ENCODE measurements at regions not wholly inside any gene's neighbourhood (a gene's known extent, or its start where the extent isn't known, plus 50 kb on each side); places are given as distances from the start of the nearest gene placed in this dataset.

DNA sequence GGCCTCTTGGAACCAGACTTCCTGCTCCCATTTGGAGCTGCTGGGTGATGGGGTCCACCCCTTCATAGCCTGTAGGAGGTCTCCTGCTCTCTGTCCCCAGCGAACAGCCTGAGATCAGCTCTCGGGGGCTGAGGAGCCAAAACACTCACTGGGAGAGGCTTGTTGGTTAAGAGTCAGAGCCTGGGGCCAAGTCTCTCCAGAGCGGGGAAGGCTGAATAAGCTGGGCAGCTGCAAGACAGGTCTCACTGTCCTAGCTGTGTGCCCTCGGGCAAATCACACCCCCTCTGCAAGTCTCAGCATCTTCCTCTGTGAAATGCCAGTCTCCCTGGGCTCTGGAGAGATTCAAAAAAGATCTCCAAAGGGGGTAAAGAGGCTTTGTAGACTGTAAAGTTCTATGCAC lies 174.6 kb downstream of the WSCD1 start:
- FAIRE-seq (no peak), DNase-seq (ENCODE audit: low read depth, low spot score) (no peak)
- Histone ChIP-seq H3K27ac (ENCODE audit: insufficient read depth, low read depth, low read length) (no peak overlapping the region), H3K4me3 (replicated peaks in 1 of 3; ENCODE audit: insufficient read depth in 1 of 3, low read depth in 1 of 3, low read length in 3 of 3) (no peak overlapping the region), H3K9me1 (replicated peaks; ENCODE audit: control insufficient read depth, extremely low read depth, insufficient read depth, low read length) (no peaks in the 10 kb centered on the region), H2AFZ (ENCODE audit: low read depth, low read length) (no peak overlapping the region), H3K9ac (replicated peaks; ENCODE audit: extremely low read depth, insufficient read depth, low read length) (no peak overlapping the region), H4K20me1 (replicated peaks; ENCODE audit: control insufficient read depth, extremely low read depth, insufficient read depth, low read length) (no peaks in the 10 kb centered on the region), H3K4me1 (ENCODE audit: control insufficient read depth, extremely low read depth, insufficient read depth, low read length) (peaks cover 7% of the 10 kb centered on the region), H3K79me2 (ENCODE audit: control insufficient read depth, insufficient read depth, low read length) (no peaks in the 10 kb centered on the region), H3K9me3 (replicated peaks; ENCODE audit: control insufficient read depth, insufficient read depth, low read length) (no peaks in the 10 kb centered on the region), H3K36me3 (ENCODE audit: control insufficient read depth in 2 of 2, extremely low read depth in 1 of 2, insufficient read depth in 2 of 2, low read length in 2 of 2) (no peaks in the 10 kb centered on the region), H3K27me3 (ENCODE audit: control insufficient read depth in 2 of 2, insufficient read depth in 2 of 2, low read length in 2 of 2) (no peaks in the 10 kb centered on the region), H3K4me2 (ENCODE audit: insufficient read depth, low read length) (no peak overlapping the region)
- POLR2A ChIA-PET: no interaction called here
- dilution Hi-C loops (cut with MboI; ENCODE audit: extremely low pct_ligation_motif_present, low sequenced_read_pairs): no loop called here
- no peak for TF ChIP-seq POLR2AphosphoS5 (IDR thresholded peaks at IDR 0.05; ENCODE audit: insufficient read depth, low read depth, low read length)
- TF ChIP-seq, protein P1, sequence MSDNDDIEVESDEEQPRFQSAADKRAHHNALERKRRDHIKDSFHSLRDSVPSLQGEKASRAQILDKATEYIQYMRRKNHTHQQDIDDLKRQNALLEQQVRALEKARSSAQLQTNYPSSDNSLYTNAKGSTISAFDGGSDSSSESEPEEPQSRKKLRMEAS (IDR thresholded peaks at IDR 0.05; ENCODE audit: insufficient read depth, insufficient read length): no peak
- CTCF ChIA-PET: no interaction called here
- no TSS peak for BruUV-seq (replicated peaks)
- intact Hi-C loops (cut with micrococcal nuclease): no loop called here

DNA sequence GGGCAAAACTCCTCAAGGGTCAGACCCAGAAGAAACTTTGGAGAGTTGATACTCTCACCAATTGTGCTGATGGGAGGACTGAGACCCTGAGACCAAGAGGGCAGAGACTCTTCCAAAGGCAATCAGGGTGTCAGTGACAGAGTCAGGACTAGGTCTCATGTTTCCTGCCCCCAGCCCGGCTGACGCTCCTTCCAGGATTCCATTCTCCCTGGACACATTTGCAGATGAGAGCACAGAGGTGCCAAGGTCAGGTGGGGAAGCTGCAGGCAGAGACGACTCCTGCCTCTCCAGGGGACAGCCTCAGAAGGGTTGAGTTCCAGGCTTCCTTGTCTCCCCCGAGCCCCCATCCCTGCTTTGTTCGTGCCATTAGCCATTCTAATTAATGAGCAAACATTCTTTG lies 174.1 kb downstream of the WSCD1 start:
- H3K9me1 ChIP-seq (replicated peaks; ENCODE audit: control insufficient read depth, extremely low read depth, insufficient read depth, low read length): no peaks in the 10 kb centered on the region
- no peaks in the 10 kb centered on the region for H3K36me3 ChIP-seq (ENCODE audit: control insufficient read depth in 2 of 2, extremely low read depth in 1 of 2, insufficient read depth in 2 of 2, low read length in 2 of 2)
- dilution Hi-C loops (cut with MboI; ENCODE audit: extremely low pct_ligation_motif_present, low sequenced_read_pairs): no loop called here
- H3K9ac ChIP-seq (replicated peaks; ENCODE audit: extremely low read depth, insufficient read depth, low read length): no peak overlapping the region
- ChIA-PET POLR2A (no interaction called here), CTCF (no interaction called here)
- no peak overlapping the region for H3K4me3 ChIP-seq (replicated peaks in 1 of 3; ENCODE audit: insufficient read depth in 1 of 3, low read depth in 1 of 3, low read length in 3 of 3)
- peaks cover 10% of the 10 kb centered on the region for H3K4me1 ChIP-seq (ENCODE audit: control insufficient read depth, extremely low read depth, insufficient read depth, low read length)
- no peaks in the 10 kb centered on the region for H4K20me1 ChIP-seq (replicated peaks; ENCODE audit: control insufficient read depth, extremely low read depth, insufficient read depth, low read length)
- TF ChIP-seq FOS (IDR thresholded peaks at IDR 0.05; ENCODE audit: borderline replicate concordance, insufficient read depth, low read length) (no peak), POLR2A (IDR thresholded peaks at IDR 0.05; ENCODE audit: low read depth, low read length) (no peak), JUN (IDR thresholded peaks at IDR 0.05; ENCODE audit: borderline replicate concordance, insufficient read depth, insufficient read length, low read depth) (no peak), GATA2 (IDR thresholded peaks at IDR 0.05; ENCODE audit: insufficient read depth, insufficient read length, low read depth, low read length) (no peak), EZH2 (IDR thresholded peaks at IDR 0.05; ENCODE audit: borderline replicate concordance, low read depth, low read length, severe bottlenecking) (no peak), MYC (IDR thresholded peaks at IDR 0.05; ENCODE audit: low read depth, low read length) (no peak), POLR2AphosphoS5 (IDR thresholded peaks at IDR 0.05; ENCODE audit: insufficient read depth, low read depth, low read length) (no peak)
- TF ChIP-seq, protein P2, sequence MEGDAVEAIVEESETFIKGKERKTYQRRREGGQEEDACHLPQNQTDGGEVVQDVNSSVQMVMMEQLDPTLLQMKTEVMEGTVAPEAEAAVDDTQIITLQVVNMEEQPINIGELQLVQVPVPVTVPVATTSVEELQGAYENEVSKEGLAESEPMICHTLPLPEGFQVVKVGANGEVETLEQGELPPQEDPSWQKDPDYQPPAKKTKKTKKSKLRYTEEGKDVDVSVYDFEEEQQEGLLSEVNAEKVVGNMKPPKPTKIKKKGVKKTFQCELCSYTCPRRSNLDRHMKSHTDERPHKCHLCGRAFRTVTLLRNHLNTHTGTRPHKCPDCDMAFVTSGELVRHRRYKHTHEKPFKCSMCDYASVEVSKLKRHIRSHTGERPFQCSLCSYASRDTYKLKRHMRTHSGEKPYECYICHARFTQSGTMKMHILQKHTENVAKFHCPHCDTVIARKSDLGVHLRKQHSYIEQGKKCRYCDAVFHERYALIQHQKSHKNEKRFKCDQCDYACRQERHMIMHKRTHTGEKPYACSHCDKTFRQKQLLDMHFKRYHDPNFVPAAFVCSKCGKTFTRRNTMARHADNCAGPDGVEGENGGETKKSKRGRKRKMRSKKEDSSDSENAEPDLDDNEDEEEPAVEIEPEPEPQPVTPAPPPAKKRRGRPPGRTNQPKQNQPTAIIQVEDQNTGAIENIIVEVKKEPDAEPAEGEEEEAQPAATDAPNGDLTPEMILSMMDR (IDR thresholded peaks at IDR 0.05; ENCODE audit: extremely low read depth in 1 of 2, insufficient read depth in 1 of 2, low read depth in 1 of 2, low read length in 2 of 2): no peak
- TF ChIP-seq, protein P1 (IDR thresholded peaks at IDR 0.05; ENCODE audit: insufficient read depth, insufficient read length): no peak
- intact Hi-C loops (cut with micrococcal nuclease): no loop called here
- no peaks in the 10 kb centered on the region for H3K27me3 ChIP-seq (ENCODE audit: control insufficient read depth in 2 of 2, insufficient read depth in 2 of 2, low read length in 2 of 2)
- H2AFZ ChIP-seq (ENCODE audit: low read depth, low read length): no peak overlapping the region
- DNase-seq (ENCODE audit: low read depth, low spot score) (no peak), FAIRE-seq (no peak)
- H3K9me3 ChIP-seq (replicated peaks; ENCODE audit: control insufficient read depth, insufficient read depth, low read length): no peaks in the 10 kb centered on the region
- no TSS peak for BruUV-seq (replicated peaks)
- no peaks in the 10 kb centered on the region for H3K79me2 ChIP-seq (ENCODE audit: control insufficient read depth, insufficient read depth, low read length)
- H3K4me2 ChIP-seq (ENCODE audit: insufficient read depth, low read length): no peak overlapping the region
- H3K27ac ChIP-seq (ENCODE audit: insufficient read depth, low read depth, low read length): no peak overlapping the region
